ENCODE measurements at regions not wholly inside any gene's neighbourhood (a gene's known extent, or its start where the extent isn't known, plus 50 kb on each side); places are given as distances from the start of the nearest gene placed in this dataset.

DNA sequence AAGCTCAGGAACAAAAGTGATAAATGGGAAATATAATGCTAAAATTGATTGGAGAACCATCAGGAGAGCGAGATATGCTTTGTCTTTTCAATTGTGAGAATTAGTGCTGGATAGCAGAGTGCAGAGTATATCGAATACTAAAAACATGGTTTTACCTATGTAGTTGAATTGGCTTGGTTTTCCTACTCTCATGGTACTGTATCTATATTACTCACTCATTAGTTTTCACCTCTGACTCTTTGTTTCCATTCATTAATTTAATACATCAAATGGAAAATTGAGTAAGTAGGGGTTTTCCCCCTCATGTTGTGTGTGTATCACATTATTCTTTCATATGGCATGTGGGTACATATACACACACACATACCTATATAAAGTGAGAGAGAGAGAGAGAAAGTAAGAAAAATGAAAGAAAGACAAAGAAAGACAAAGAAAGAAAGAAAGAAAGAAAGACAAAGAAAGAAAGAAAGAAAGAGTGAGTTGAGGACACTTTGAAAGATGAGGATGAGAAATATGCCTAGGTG, 1574.5 kb downstream of the MRPL39 start:
- no peak overlapping the region for H3K4me3 ChIP-seq
- H3K36me3 ChIP-seq (ENCODE audit: low read depth) = no peaks in the 10 kb centered on the region
- no peaks in the 10 kb centered on the region for H3K4me1 ChIP-seq (ENCODE audit: low read depth)
- DNase-seq (no peak), ATAC-seq (no peak)
- H3K9me3 ChIP-seq = peaks cover 72% of the 10 kb centered on the region
- intact Hi-C loops (cut with DNase I, micrococcal nuclease) = no loop called here
- TF ChIP-seq, protein P1, sequence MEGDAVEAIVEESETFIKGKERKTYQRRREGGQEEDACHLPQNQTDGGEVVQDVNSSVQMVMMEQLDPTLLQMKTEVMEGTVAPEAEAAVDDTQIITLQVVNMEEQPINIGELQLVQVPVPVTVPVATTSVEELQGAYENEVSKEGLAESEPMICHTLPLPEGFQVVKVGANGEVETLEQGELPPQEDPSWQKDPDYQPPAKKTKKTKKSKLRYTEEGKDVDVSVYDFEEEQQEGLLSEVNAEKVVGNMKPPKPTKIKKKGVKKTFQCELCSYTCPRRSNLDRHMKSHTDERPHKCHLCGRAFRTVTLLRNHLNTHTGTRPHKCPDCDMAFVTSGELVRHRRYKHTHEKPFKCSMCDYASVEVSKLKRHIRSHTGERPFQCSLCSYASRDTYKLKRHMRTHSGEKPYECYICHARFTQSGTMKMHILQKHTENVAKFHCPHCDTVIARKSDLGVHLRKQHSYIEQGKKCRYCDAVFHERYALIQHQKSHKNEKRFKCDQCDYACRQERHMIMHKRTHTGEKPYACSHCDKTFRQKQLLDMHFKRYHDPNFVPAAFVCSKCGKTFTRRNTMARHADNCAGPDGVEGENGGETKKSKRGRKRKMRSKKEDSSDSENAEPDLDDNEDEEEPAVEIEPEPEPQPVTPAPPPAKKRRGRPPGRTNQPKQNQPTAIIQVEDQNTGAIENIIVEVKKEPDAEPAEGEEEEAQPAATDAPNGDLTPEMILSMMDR (IDR thresholded peaks at IDR 0.05) = no peak

DNA sequence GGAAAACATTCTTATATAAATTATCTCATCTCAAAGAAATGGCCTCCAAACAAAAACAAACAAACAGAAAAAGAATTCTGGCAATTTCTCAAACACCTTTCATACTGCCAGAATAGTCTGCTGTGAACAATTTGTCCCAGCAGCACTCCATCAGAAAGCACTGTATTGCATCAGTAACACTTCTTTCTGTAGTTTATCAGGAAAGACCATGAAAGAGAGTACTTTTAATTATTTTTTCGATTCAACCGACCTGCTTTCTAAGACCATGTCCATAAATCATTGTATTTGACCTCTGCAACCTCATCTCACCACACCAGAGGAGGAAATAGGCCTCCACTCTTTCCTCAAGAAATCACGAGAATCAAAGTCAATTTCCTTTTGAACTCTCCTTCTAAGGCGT, 1579.9 kb downstream of the MRPL39 start:
- H3K9me3 ChIP-seq = peaks cover 47% of the 10 kb centered on the region
- TF ChIP-seq, protein P1 (IDR thresholded peaks at IDR 0.05) = no peak
- no peak overlapping the region for H3K4me3 ChIP-seq
- intact Hi-C loops (cut with DNase I, micrococcal nuclease) = no loop called here
- no peak for ATAC-seq
- DNase-seq = no peak
- no peaks in the 10 kb centered on the region for H3K36me3 ChIP-seq (ENCODE audit: low read depth)
- no peaks in the 10 kb centered on the region for H3K4me1 ChIP-seq (ENCODE audit: low read depth)

DNA sequence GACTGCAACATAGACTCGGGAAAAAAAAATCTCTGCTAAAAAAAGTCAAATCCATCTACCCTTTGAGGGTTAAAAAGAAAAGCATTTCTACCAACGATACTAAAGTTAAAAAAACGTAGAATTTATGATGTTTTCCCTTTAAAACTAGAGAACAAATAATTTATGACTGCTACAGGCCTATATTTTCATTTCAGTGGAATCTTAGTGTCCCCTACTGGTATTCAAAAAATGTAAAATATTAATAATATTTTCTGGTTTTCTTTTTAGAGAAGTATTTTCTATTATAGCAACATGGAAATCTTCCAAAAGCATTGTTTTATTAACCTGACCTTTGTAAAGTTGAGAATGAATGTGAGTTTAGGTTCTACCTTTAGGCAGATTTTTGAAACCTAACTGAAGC, 1582.2 kb downstream of the MRPL39 start:
- no peak for ATAC-seq

DNA sequence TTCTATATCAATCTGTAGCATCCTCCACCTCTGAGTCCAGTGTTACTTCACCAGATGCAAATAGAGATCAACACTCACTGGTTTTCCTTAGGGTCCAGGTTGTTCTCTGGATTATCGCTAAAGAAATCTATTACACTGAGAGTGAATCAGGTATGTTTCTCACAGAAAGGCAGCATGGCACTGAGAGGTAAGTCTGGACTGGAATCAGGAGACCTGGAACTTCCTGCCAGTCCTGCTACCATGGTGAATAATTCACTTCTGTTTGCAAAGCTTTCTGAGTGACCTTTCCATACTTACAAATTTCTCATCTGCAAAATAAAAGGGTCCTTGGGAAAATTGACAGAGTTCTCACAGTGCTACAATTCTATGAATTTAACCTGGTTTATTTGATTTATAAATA, 1583.3 kb downstream of the MRPL39 start:
- TF ChIP-seq, protein P1 (IDR thresholded peaks at IDR 0.05) = no peak
- DNase-seq = no peak
- no peak for ATAC-seq
- Histone ChIP-seq H3K4me3 (no peak overlapping the region), H3K36me3 (ENCODE audit: low read depth) (no peaks in the 10 kb centered on the region), H3K9me3 (peaks cover 55% of the 10 kb centered on the region), H3K4me1 (ENCODE audit: low read depth) (no peaks in the 10 kb centered on the region)
- intact Hi-C loops (cut with DNase I, micrococcal nuclease) = no loop called here

More for the DNA sequence above, 1582.2 kb downstream of the MRPL39 start:
- Histone ChIP-seq H3K4me3 (no peak overlapping the region), H3K9me3 (peaks cover 52% of the 10 kb centered on the region), H3K36me3 (ENCODE audit: low read depth) (no peaks in the 10 kb centered on the region), H3K4me1 (ENCODE audit: low read depth) (no peaks in the 10 kb centered on the region)
- intact Hi-C loops (cut with DNase I, micrococcal nuclease) = no loop called here
- DNase-seq = no peak
- TF ChIP-seq, protein P1 (IDR thresholded peaks at IDR 0.05) = no peak

DNA sequence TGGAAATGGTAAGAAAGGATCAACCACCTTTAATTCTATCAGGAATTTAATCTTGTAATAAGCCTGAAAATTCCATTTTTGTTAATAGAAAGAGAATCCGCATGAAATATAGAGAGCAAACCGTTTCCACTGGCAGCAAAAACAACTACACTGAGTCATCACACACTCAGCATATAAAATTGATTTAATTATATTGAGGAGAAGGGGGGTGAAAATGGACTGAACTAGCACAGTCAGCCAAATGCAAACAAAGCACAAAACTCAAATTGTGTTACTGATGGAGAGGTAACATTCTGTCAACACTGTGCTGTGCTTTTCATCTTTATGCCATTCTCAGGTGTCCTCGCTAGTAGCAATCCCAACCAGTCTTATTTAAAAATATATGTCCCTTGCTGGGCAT, 1583.9 kb downstream of the MRPL39 start:
- ATAC-seq = no peak
- Histone ChIP-seq H3K9me3 (peaks cover 52% of the 10 kb centered on the region), H3K4me3 (no peak overlapping the region), H3K4me1 (ENCODE audit: low read depth) (no peaks in the 10 kb centered on the region), H3K36me3 (ENCODE audit: low read depth) (no peaks in the 10 kb centered on the region)
- intact Hi-C loops (cut with DNase I, micrococcal nuclease) = no loop called here
- no peak for DNase-seq
- TF ChIP-seq, protein P1 (IDR thresholded peaks at IDR 0.05) = no peak

DNA sequence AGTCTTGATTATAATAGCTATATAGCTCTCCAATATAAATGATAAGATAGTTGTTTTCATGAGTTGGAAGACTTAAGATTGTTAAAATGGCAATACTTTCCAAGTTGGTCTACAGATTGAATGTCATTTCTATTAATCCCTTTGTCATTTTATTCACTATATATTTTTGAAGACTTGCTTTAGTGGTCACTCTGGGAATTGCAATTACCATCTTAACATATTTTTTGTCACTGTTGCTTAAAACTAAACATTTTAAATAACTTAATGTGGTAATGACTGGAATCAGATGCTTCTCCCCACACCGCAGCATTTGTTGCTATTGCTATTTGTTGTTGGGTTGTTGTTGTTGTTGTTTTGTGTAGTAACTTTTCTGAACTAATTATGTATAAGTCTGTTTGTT, 1592.9 kb downstream of the MRPL39 start:
- Histone ChIP-seq H3K36me3 (ENCODE audit: low read depth) (no peaks in the 10 kb centered on the region), H3K4me3 (no peak overlapping the region), H3K4me1 (ENCODE audit: low read depth) (no peaks in the 10 kb centered on the region), H3K9me3 (peaks cover 54% of the 10 kb centered on the region)
- TF ChIP-seq, protein P1 (IDR thresholded peaks at IDR 0.05) = no peak
- intact Hi-C loops (cut with DNase I, micrococcal nuclease) = no loop called here
- ATAC-seq = no peak
- DNase-seq = no peak

Measured in mucosa of descending colon (tissue), 3 donors.